GM19324 (cell line): ENCODE measurements at regions not wholly inside any gene's neighbourhood (a gene's known extent, or its start where the extent isn't known, plus 50 kb on each side); places are given as distances from the start of the nearest gene placed in this dataset.

ENCODE experiments used
- ATAC-seq: cut with Tn5 transposase; IDR thresholded peaks from one replicate; pipeline ENCODE4 v1.9.1; 2021; ENCODE audit warnings: mild to moderate bottlenecking, moderate library complexity; ENCODE audit not compliant: unreplicated experiment, low FRiP score

- ATAC-seq: no peak
Observed at GRCh38 chr10:131849591-131850382, 51.0 kb upstream of the PPP2R2D start.

- no peak for ATAC-seq
Observed at GRCh38 chr10:131850383-131850870, 50.4 kb upstream of the PPP2R2D start.
